Coronary artery (tissue), 2 donors: ENCODE measurements at regions not wholly inside any gene's neighbourhood (a gene's known extent, or its start where the extent isn't known, plus 50 kb on each side); places are given as distances from the start of the nearest gene placed in this dataset.

Experiments
- DNase-seq: peaks from one replicate; pipeline ENCODE4 v3.0.0-alpha.2; 2017; ENCODE audit warnings: low spot score
- H3K27ac ChIP-seq, 2 donors: fragments of 200-600 bp; sonication (generic); one replicate each; pipeline ENCODE4 v1.5.1; 2016 to 2019
- H3K4me3 ChIP-seq: fragments of 200-600 bp; sonication (generic); 2 replicates; pipeline ENCODE4 v1.5.1; 2016; ENCODE audit warnings: mild to moderate bottlenecking, moderate library complexity
- TF ChIP-seq, protein P1 (sequence below): fragments of 200-600 bp; sonication (generic); IDR thresholded peaks from one replicate; pipeline ENCODE4 v1.5.1; 2019; ENCODE audit warnings: antibody characterized with exemption

GRCh38 chr13:50203256-50203941 lies 188.2 kb downstream of the KCNRG start:
- TF ChIP-seq, protein P1, sequence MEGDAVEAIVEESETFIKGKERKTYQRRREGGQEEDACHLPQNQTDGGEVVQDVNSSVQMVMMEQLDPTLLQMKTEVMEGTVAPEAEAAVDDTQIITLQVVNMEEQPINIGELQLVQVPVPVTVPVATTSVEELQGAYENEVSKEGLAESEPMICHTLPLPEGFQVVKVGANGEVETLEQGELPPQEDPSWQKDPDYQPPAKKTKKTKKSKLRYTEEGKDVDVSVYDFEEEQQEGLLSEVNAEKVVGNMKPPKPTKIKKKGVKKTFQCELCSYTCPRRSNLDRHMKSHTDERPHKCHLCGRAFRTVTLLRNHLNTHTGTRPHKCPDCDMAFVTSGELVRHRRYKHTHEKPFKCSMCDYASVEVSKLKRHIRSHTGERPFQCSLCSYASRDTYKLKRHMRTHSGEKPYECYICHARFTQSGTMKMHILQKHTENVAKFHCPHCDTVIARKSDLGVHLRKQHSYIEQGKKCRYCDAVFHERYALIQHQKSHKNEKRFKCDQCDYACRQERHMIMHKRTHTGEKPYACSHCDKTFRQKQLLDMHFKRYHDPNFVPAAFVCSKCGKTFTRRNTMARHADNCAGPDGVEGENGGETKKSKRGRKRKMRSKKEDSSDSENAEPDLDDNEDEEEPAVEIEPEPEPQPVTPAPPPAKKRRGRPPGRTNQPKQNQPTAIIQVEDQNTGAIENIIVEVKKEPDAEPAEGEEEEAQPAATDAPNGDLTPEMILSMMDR, result no peak
- no peak for DNase-seq
- no peak overlapping the region for H3K4me3 ChIP-seq
- H3K27ac ChIP-seq, result no peak overlapping the region

GRCh38 chr13:50205581-50205980 lies 190.3 kb downstream of the KCNRG start:
- Histone ChIP-seq H3K4me3 (no peak overlapping the region), H3K27ac (no peak overlapping the region)
- TF ChIP-seq, protein P1, result no peak
- DNase-seq, result no peak

GRCh38 chr13:50208826-50209335 lies 193.6 kb downstream of the KCNRG start:
- Histone ChIP-seq H3K27ac (no peak overlapping the region), H3K4me3 (peak overlapping the region; percentile 55)
- TF ChIP-seq, protein P1, result no peak
- no peak for DNase-seq

- H3K27ac ChIP-seq, result no peak overlapping the region
- TF ChIP-seq, protein P1, result no peak
- no peak overlapping the region for H3K4me3 ChIP-seq
- no peak for DNase-seq
Observed at GRCh38 chr13:50209631-50210030, 194.4 kb downstream of the KCNRG start.

DNA sequence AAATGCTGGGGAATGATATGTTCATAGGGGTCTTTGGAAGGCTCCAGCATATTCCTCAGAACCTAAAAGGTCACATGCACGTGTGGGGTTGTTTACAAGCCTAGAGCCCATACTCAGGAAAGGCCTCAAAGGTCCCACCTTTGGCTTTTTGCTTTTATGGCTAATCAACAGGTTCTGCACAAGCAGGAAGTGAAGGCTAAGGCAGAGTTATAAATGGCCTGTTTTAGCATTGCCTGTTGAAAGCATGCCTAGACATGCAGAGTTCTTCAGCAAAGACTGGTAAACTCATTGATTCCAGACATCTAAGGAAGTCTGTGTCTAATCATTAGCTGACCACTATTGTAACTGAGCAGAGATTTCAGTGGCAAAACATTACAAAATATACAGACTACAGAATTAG lies 198.3 kb downstream of the KCNRG start:
- TF ChIP-seq, protein P1, result no peak
- no peak overlapping the region for H3K4me3 ChIP-seq
- no peak for DNase-seq
- no peak overlapping the region for H3K27ac ChIP-seq

DNA sequence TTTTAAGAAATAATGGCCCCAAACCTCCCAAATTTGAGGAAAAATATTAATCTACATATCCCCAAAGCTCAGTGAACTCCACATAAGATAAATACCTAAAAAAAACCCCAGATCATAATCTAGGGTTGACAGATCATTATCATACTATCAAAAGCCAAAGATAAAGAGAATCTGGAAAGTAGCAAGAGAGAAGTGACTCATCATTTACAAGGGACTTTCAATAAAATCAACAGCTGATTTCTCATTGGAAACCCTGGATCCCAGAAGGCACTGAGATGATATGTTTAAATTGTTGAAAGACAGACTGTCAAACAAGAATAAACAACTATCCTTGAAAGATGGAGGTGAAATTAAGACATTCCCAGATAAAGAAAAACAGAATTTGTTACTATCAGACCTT lies 199.3 kb downstream of the KCNRG start:
- no peak overlapping the region for H3K27ac ChIP-seq
- no peak for DNase-seq

GRCh38 chr13:50215399-50215798 lies 200.2 kb downstream of the KCNRG start:
- no peak for DNase-seq
- no peak overlapping the region for H3K27ac ChIP-seq
- TF ChIP-seq, protein P1, result no peak
- no peak overlapping the region for H3K4me3 ChIP-seq

More for the DNA sequence above, 199.3 kb downstream of the KCNRG start:
- H3K4me3 ChIP-seq, result no peak overlapping the region
- TF ChIP-seq, protein P1, result no peak
